NCI-H2081 (cell line): ENCODE measurements at regions not wholly inside any gene's neighbourhood (a gene's known extent, or its start where the extent isn't known, plus 50 kb on each side); places are given as distances from the start of the nearest gene placed in this dataset.

Experiments used
- DNase-seq, 2 experiments: peaks; one replicate each; lab custom pipeline; 2025; lab: John Stamatoyannopoulos, UW

DNA sequence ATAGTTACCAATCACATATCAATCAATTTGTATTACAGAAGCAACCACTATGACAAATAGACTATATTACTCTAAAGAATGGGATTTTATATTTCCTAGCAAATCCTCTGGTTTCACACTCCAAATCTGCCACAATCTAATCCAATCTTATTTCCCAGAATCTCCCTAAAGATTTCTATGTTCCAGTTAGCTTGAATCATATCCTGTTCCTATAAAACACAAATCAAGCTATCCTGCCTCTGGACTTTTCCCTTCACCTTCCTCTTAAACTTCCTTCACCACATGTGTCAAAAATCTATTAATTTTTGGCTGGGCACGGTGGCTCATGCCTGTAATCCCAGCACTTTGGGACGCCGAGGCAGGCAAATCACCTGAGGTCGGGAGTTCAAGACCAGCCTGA, 50.0 kb downstream of the PIK3C2A start:
- no peak for DNase-seq

DNA sequence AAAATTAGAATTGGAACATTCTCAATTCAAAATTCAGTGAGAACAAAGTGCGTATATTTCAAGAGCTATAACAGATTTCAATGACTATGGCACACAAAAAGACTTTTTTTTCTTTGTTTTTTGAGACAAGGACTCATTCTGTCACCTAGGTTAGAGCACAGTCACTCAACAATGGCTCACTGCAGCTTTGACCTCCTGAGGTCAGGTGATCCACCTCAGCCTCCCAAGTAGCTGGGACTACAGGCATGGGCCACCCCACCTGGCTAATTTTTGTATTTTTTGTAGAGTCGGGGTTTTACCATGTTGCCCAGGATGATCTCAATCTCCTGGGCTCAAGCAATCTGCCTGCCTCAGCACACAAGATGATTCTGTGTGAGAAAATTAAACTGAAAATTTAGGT, 51.5 kb downstream of the PIK3C2A start:
- DNase-seq = no peak

GRCh38 chr11:17154409-17155159, 53.2 kb downstream of the PIK3C2A start:
- DNase-seq = no peak

- no peak for DNase-seq
These were observed 54.0 kb downstream of the PIK3C2A start for GRCh38 chr11:17153757-17154156.

- no peak for DNase-seq
These were observed 55.5 kb downstream of the PIK3C2A start for GRCh38 chr11:17152306-17152705.

DNA sequence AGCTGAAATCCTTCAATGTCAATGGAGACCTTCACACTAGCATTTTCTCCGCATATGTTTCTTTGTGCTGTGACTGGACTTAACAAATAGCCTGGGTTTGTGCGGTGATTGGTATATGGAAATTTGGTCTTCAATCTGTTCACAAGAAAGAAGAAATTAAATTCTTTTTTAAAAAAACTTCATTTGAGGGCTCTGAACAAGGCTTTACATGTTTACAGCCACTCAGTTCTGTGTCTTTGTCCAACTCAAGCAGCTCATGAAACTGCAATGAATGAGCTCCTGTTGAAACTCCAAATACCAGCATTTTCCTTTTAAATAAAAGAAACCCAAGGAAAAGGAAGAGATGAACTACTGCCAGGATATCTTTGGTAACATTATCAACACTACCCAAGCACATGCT, 57.3 kb downstream of the PIK3C2A start:
- no peak for DNase-seq

GRCh38 chr11:17148536-17148935, 59.2 kb downstream of the PIK3C2A start:
- no peak for DNase-seq

DNA sequence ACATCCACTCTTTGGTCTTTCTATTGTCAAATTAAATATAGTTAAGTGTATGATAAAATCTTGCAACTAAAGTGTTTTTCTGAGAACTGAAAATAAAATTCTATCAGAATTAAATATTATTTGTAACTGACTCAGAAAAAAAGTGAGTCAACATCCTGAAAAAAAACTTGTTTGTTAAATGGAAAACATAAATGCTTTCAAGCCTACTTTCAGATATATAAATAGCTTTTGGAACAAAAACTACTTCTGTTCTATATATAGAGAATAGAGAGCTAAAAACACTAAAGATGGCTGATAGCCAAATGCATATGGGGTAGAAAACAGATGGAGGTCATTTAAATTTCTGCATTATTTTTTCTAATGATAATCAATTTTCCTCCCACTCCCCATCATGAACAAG, 61.8 kb downstream of the PIK3C2A start:
- DNase-seq = no peak

- DNase-seq = no peak
These were observed 65.0 kb upstream of the RPS13 start for GRCh38 chr11:17142450-17142849.

DNA sequence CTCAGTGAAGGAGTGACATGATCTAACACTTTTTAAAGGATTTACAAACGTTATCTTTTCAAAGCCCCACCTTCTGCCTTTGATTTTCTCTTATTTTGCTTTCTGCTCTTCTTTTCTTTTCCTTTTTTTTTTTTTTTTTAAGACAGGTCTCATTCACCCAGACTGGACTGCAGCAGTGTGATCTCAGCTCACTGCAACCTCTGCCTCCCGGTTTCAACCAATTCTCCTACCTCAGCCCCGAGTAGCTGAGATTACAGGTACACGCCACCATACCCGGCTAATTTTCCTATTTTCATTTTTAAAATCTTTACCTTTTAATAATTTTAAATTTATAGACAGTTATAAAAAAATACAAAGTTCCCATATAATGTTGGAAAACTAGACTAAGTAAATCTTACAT, 63.7 kb upstream of the RPS13 start:
- DNase-seq = no peak

GRCh38 chr11:17138562-17138961, 61.1 kb upstream of the RPS13 start:
- no peak for DNase-seq

DNA sequence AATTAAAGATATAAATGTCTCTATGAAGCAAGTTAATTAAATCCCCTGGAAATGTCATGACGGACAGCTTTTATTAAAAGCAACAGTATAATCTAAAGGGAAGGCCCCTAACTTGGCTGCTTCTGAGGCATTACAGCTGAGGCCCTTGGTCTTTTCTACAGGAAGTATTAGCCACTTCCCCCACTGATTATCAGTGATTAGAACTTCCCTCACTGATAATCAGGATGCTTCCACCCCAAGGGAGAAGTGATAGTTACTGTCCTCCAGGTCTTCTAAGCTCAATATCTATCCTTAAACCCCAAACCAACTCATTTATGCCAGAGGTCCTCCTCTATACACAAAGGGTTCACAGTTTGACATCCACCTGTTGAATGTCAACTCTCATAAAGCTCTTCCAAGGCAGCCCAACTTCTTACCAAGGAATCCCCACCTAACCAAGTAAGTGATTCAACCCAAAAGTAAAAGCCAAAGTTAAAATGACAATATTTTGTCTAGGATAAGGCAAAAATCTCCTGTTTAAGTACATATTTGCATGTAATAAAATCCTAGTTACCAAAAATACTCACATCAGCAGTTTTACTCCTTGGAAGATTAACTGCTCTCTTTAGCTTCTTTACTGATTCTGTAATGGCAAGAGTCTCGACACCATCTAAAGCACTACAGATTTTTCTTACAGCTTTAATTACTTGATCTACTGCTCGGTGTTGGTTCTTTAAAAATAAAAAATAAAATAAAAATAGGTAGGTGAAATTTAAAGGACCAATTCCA, 58.6 kb upstream of the RPS13 start:
- no peak for DNase-seq

- peak in 1 of 2 experiments; percentile 26 for DNase-seq
These were observed 55.2 kb upstream of the RPS13 start for GRCh38 chr11:17132654-17133053.

GRCh38 chr11:17129003-17129402, 51.5 kb upstream of the RPS13 start:
- no peak for DNase-seq
